ENCODE measurements at regions not wholly inside any gene's neighbourhood (a gene's known extent, or its start where the extent isn't known, plus 50 kb on each side); places are given as distances from the start of the nearest gene placed in this dataset.

GRCh38 chr9:69986970-69987369, 56.7 kb upstream of the MAMDC2 start:
- TF ChIP-seq CTCF (IDR thresholded peaks at IDR 0.05) (no peak), POLR2A (IDR thresholded peaks at IDR 0.05) (no peak)
- H3K4me1 ChIP-seq, result no peaks in the 10 kb centered on the region
- no peaks in the 10 kb centered on the region for H3K27me3 ChIP-seq
- no peaks in the 10 kb centered on the region for H3K36me3 ChIP-seq
- no peaks in the 10 kb centered on the region for H3K9me3 ChIP-seq
- DNase-seq, result no peak
- no peak overlapping the region for H3K27ac ChIP-seq
- intact Hi-C loops (cut with DNase I; ENCODE audit: low total_unique reads), result no loop called here
- H3K4me3 ChIP-seq, result no peak overlapping the region

- no peak overlapping the region for H3K27ac ChIP-seq
- no peak overlapping the region for H3K4me3 ChIP-seq
- no peaks in the 10 kb centered on the region for H3K36me3 ChIP-seq
- no peak for TF ChIP-seq POLR2A (IDR thresholded peaks at IDR 0.05)
- no peak for TF ChIP-seq CTCF (IDR thresholded peaks at IDR 0.05)
- no peaks in the 10 kb centered on the region for H3K4me1 ChIP-seq
- H3K27me3 ChIP-seq, result no peaks in the 10 kb centered on the region
- DNase-seq, result no peak
- intact Hi-C loops (cut with DNase I; ENCODE audit: low total_unique reads), result no loop called here
- H3K9me3 ChIP-seq, result no peaks in the 10 kb centered on the region
Measured at GRCh38 chr9:69987457-69987856, 56.2 kb upstream of the MAMDC2 start.

GRCh38 chr9:69993110-69993509, 50.5 kb upstream of the MAMDC2 start:
- H3K4me1 ChIP-seq, result no peaks in the 10 kb centered on the region
- H3K27ac ChIP-seq, result no peak overlapping the region
- intact Hi-C loops (cut with DNase I; ENCODE audit: low total_unique reads), result no loop called here
- no peak for TF ChIP-seq CTCF (IDR thresholded peaks at IDR 0.05)
- no peak for TF ChIP-seq POLR2A (IDR thresholded peaks at IDR 0.05)
- DNase-seq, result no peak
- H3K27me3 ChIP-seq, result no peaks in the 10 kb centered on the region
- H3K36me3 ChIP-seq, result no peaks in the 10 kb centered on the region
- no peak overlapping the region for H3K4me3 ChIP-seq
- no peaks in the 10 kb centered on the region for H3K9me3 ChIP-seq
